ENCODE measurements at regions not wholly inside any gene's neighbourhood (a gene's known extent, or its start where the extent isn't known, plus 50 kb on each side); places are given as distances from the start of the nearest gene placed in this dataset.

DNA sequence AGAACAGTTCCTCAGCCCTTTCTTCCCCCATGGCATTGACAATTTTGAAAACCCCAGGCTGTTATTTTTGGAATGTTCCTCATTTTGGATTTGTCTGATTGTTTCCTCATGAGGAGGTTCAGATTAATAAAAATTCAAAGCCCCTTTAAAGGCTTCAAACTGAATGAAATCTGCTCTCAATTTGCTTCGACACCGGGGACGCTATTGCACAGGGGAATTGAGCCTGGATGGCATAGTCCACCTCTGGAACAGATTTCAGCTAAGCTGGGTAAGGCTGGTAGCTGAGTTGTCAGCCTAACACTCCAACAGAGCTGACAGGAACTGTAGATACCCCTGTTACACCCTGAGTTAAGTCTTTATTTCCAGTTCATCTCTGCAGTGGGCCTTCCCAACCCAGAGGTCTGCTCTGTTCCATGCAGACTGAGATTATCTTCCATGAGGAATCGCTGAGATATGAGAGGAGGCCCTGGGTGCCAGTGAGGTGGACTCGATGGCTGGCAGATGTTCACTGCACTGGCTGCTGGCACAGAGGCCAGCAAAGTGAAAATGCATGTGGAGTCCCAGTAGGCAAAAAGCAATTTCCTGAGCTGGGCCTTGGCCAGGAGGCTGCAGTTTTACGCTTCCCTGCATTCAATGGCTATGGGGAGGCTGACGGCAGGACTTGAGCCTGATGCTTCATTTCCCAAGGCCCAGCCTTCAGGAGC is 73.3 kb upstream of the PAX1 start:
- Histone ChIP-seq H3K4me3 (no peak overlapping the region), H3K27ac (no peak overlapping the region), H3K4me1 (no peaks in the 10 kb centered on the region), H3K9me3 (no peaks in the 10 kb centered on the region), H3K36me3 (no peaks in the 10 kb centered on the region), H3K27me3 (no peaks in the 10 kb centered on the region)
- intact Hi-C loops (cut with DNase I): no loop called here
- no peak for ATAC-seq
- FAIRE-seq: no peak
- TF ChIP-seq, protein P1, sequence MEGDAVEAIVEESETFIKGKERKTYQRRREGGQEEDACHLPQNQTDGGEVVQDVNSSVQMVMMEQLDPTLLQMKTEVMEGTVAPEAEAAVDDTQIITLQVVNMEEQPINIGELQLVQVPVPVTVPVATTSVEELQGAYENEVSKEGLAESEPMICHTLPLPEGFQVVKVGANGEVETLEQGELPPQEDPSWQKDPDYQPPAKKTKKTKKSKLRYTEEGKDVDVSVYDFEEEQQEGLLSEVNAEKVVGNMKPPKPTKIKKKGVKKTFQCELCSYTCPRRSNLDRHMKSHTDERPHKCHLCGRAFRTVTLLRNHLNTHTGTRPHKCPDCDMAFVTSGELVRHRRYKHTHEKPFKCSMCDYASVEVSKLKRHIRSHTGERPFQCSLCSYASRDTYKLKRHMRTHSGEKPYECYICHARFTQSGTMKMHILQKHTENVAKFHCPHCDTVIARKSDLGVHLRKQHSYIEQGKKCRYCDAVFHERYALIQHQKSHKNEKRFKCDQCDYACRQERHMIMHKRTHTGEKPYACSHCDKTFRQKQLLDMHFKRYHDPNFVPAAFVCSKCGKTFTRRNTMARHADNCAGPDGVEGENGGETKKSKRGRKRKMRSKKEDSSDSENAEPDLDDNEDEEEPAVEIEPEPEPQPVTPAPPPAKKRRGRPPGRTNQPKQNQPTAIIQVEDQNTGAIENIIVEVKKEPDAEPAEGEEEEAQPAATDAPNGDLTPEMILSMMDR (IDR thresholded peaks at IDR 0.05): no peak
- no peak for DNase-seq
- 74 to 86% methylated on average over 7 of the region's 7 CpGs for WGBS, 2 donors

DNA sequence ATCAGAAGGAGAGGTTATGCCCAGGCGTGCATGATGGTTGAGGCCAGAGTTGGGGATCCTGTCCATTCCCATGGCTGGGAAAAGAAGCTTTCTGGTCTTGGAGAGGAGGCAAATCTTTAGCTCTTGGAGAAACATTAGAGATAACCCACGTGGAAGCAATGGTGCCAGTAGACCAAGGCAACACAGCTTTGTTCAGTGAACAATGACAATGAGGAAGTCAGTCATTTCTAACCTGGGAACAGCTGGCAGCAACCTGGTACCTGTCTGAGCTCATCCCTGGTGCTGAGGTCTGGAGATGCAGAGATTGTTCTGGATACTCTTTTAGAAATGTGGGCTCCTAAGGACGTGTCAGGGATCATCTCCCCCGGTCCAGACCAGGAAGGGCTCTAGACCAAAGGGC is 76.7 kb upstream of the PAX1 start:
- no peak for DNase-seq
- FAIRE-seq: no peak
- Histone ChIP-seq H3K4me1 (no peaks in the 10 kb centered on the region), H3K36me3 (no peaks in the 10 kb centered on the region), H3K9me3 (no peaks in the 10 kb centered on the region), H3K4me3 (no peak overlapping the region), H3K27ac (no peak overlapping the region), H3K27me3 (peaks cover 0 to 15% (median 0%) of the 10 kb centered on the region in 4 donors)
- TF ChIP-seq, protein P1 (IDR thresholded peaks at IDR 0.05): no peak
- WGBS, 2 donors: 36 to 46% methylated on average over 4 of the region's 4 CpGs
- intact Hi-C loops (cut with DNase I): no loop called here
- no peak for ATAC-seq

DNA sequence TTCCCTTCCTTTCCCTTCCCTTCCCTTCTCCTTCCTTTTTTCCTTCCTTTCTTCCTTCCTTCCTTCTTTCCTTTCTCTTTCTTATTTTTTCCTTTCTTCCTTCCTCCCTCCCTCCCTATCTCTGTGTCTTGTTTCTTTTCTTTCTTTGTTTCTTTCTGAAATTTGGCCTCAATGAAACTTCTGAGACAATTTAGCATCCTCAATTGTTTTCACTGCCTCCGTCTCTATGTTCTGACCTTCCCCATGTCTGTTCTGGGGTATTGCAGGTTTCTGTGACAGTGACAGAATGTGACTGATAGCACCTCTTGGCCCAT is 81.7 kb upstream of the PAX1 start:
- intact Hi-C loops (cut with DNase I): no loop called here
- FAIRE-seq (no peak), ATAC-seq (no peak), DNase-seq (no peak)
- WGBS, 2 donors: 65 to 86% methylated on average over 1 of the region's 1 CpG
- Histone ChIP-seq H3K4me1 (no peaks in the 10 kb centered on the region), H3K4me3 (no peak overlapping the region), H3K27me3 (peaks cover 0 to 15% (median 0%) of the 10 kb centered on the region in 4 donors), H3K36me3 (no peaks in the 10 kb centered on the region), H3K27ac (no peak overlapping the region), H3K9me3 (no peaks in the 10 kb centered on the region)
- TF ChIP-seq, protein P1 (IDR thresholded peaks at IDR 0.05): no peak

DNA sequence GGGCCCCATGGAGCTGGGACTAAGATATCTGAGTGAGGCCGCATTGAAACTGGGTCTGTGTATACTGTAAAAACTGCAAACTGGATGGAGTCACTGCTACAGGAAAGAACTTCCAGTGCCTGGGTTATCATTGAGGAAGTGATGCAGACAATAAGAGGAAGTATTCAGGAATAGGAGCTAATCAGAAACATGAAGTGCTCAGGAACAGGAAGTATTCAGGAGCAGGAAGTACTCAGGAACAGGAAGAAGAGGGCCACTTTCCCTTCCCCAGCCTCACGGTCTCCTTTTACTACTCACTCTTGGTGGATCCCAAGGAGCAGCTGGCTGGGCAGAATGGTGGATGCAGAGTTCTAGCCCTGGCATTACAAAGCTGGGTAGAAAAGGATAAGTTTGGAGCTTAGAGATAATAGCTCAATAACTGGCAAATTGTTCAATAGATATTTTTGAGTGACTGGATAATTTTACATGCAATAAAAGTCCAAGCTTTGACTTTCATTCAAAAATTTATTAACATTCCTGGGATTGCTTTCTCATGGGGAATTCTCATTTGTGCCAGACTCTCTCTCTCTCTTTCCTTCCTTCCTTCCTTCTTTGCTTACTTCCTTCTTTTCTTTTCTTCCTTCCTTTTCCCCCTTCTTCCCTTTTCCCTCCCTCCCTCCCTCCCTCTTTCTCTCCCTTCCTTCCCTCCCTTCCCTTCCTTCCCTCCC is 82.2 kb upstream of the PAX1 start:
- FAIRE-seq: no peak
- TF ChIP-seq, protein P1 (IDR thresholded peaks at IDR 0.05): no peak
- WGBS, 2 donors: 64 to 74% methylated on average over 2 of the region's 2 CpGs
- H3K27me3 ChIP-seq: peaks cover 0 to 15% (median 0%) of the 10 kb centered on the region in 4 donors
- H3K4me1 ChIP-seq: no peaks in the 10 kb centered on the region
- intact Hi-C loops (cut with DNase I): no loop called here
- no peak overlapping the region for H3K27ac ChIP-seq
- no peaks in the 10 kb centered on the region for H3K9me3 ChIP-seq
- no peak overlapping the region for H3K4me3 ChIP-seq
- DNase-seq: no peak
- H3K36me3 ChIP-seq: no peaks in the 10 kb centered on the region
- ATAC-seq: no peak

All from pancreas (tissue), 10 donors.